ENCODE measurements at regions not wholly inside any gene's neighbourhood (a gene's known extent, or its start where the extent isn't known, plus 50 kb on each side); places are given as distances from the start of the nearest gene placed in this dataset.

GRCh38 chr21:15567191-15567590, 162.6 kb upstream of the USP25 start:
- BruUV-seq (replicated peaks) = no TSS peak
- DNase-seq = no peak
- intact Hi-C loops (cut with micrococcal nuclease) = no loop called here
- H3F3A ChIP-seq (ENCODE audit: low read length, unreplicated experiment) = no peaks in the 10 kb centered on the region
- no peaks in the 10 kb centered on the region for H3K27me3 ChIP-seq (ENCODE audit: low read length)
- no peaks in the 10 kb centered on the region for H3K4me1 ChIP-seq (ENCODE audit: insufficient read depth, low read length)
- H3K36me3 ChIP-seq (ENCODE audit: low read depth, low read length) = no peaks in the 10 kb centered on the region
- no peak for TF ChIP-seq EZH2phosphoT487 (IDR thresholded peaks at IDR 0.05; ENCODE audit: borderline replicate concordance, low read length)
- TF ChIP-seq, protein P1, sequence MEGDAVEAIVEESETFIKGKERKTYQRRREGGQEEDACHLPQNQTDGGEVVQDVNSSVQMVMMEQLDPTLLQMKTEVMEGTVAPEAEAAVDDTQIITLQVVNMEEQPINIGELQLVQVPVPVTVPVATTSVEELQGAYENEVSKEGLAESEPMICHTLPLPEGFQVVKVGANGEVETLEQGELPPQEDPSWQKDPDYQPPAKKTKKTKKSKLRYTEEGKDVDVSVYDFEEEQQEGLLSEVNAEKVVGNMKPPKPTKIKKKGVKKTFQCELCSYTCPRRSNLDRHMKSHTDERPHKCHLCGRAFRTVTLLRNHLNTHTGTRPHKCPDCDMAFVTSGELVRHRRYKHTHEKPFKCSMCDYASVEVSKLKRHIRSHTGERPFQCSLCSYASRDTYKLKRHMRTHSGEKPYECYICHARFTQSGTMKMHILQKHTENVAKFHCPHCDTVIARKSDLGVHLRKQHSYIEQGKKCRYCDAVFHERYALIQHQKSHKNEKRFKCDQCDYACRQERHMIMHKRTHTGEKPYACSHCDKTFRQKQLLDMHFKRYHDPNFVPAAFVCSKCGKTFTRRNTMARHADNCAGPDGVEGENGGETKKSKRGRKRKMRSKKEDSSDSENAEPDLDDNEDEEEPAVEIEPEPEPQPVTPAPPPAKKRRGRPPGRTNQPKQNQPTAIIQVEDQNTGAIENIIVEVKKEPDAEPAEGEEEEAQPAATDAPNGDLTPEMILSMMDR (conservative IDR thresholded peaks at IDR 0.05; ENCODE audit: low read depth, low read length) = no peak
- TF ChIP-seq EZH2 (IDR thresholded peaks at IDR 0.05; ENCODE audit: low read length, unreplicated experiment) = no peak
- no peak overlapping the region for H3K4me3 ChIP-seq (ENCODE audit: low read length)
- H3K9me2 ChIP-seq (replicated peaks; ENCODE audit: low read length) = no peaks in the 10 kb centered on the region
- ChIA-PET POLR2A (ENCODE audit: unreplicated experiment) (no interaction called here), CTCF (no interaction called here)
- no peak overlapping the region for H2AFZ ChIP-seq (ENCODE audit: low read length)
- H3K9me3 ChIP-seq (ENCODE audit: low read length) = no peaks in the 10 kb centered on the region
- H4K20me1 ChIP-seq (ENCODE audit: low read length) = no peaks in the 10 kb centered on the region
- no peak overlapping the region for H3K4me2 ChIP-seq (ENCODE audit: low read length)
- H3K9ac ChIP-seq (ENCODE audit: low read length) = no peak overlapping the region
- no peak for ATAC-seq
- H3K79me2 ChIP-seq (ENCODE audit: low read length) = no peaks in the 10 kb centered on the region
- no peak overlapping the region for H3K27ac ChIP-seq (ENCODE audit: low read length)

GRCh38 chr21:15568516-15568915, 161.3 kb upstream of the USP25 start:
- Histone ChIP-seq H3K27me3 (ENCODE audit: low read length) (no peaks in the 10 kb centered on the region), H4K20me1 (ENCODE audit: low read length) (no peaks in the 10 kb centered on the region), H2AFZ (ENCODE audit: low read length) (no peak overlapping the region), H3F3A (ENCODE audit: low read length, unreplicated experiment) (no peaks in the 10 kb centered on the region), H3K4me1 (ENCODE audit: insufficient read depth, low read length) (no peaks in the 10 kb centered on the region), H3K9me3 (ENCODE audit: low read length) (no peaks in the 10 kb centered on the region), H3K9ac (ENCODE audit: low read length) (no peak overlapping the region), H3K9me2 (replicated peaks; ENCODE audit: low read length) (no peaks in the 10 kb centered on the region), H3K4me2 (ENCODE audit: low read length) (no peak overlapping the region), H3K79me2 (ENCODE audit: low read length) (no peaks in the 10 kb centered on the region), H3K36me3 (ENCODE audit: low read depth, low read length) (no peaks in the 10 kb centered on the region), H3K27ac (ENCODE audit: low read length) (no peak overlapping the region), H3K4me3 (ENCODE audit: low read length) (no peak overlapping the region)
- ATAC-seq (no peak), DNase-seq (no peak)
- BruUV-seq (replicated peaks) = no TSS peak
- ChIA-PET CTCF (no interaction called here), POLR2A (ENCODE audit: unreplicated experiment) (no interaction called here)
- TF ChIP-seq EZH2 (IDR thresholded peaks at IDR 0.05; ENCODE audit: low read length, unreplicated experiment) = no peak
- intact Hi-C loops (cut with micrococcal nuclease) = no loop called here

- no peak overlapping the region for H3K4me3 ChIP-seq (ENCODE audit: low read length)
- ATAC-seq (no peak), DNase-seq (no peak)
- no peaks in the 10 kb centered on the region for H3K27me3 ChIP-seq (ENCODE audit: low read length)
- intact Hi-C loops (cut with micrococcal nuclease) = no loop called here
- no peaks in the 10 kb centered on the region for H4K20me1 ChIP-seq (ENCODE audit: low read length)
- no peak for TF ChIP-seq EZH2phosphoT487 (IDR thresholded peaks at IDR 0.05; ENCODE audit: borderline replicate concordance, low read length)
- TF ChIP-seq, protein P1 (conservative IDR thresholded peaks at IDR 0.05; ENCODE audit: low read depth, low read length) = no peak
- TF ChIP-seq EZH2 (IDR thresholded peaks at IDR 0.05; ENCODE audit: low read length, unreplicated experiment) = no peak
- H3K4me2 ChIP-seq (ENCODE audit: low read length) = no peak overlapping the region
- H3K27ac ChIP-seq (ENCODE audit: low read length) = no peak overlapping the region
- H3K9ac ChIP-seq (ENCODE audit: low read length) = no peak overlapping the region
- ChIA-PET CTCF (no interaction called here), POLR2A (ENCODE audit: unreplicated experiment) (no interaction called here)
- peaks cover 5% of the 10 kb centered on the region for H3K4me1 ChIP-seq (ENCODE audit: insufficient read depth, low read length)
- no peaks in the 10 kb centered on the region for H3K36me3 ChIP-seq (ENCODE audit: low read depth, low read length)
- H2AFZ ChIP-seq (ENCODE audit: low read length) = no peak overlapping the region
- no TSS peak for BruUV-seq (replicated peaks)
- H3K9me2 ChIP-seq (replicated peaks; ENCODE audit: low read length) = no peaks in the 10 kb centered on the region
- no peaks in the 10 kb centered on the region for H3F3A ChIP-seq (ENCODE audit: low read length, unreplicated experiment)
- H3K79me2 ChIP-seq (ENCODE audit: low read length) = no peaks in the 10 kb centered on the region
- H3K9me3 ChIP-seq (ENCODE audit: low read length) = no peaks in the 10 kb centered on the region
These were observed 142.9 kb upstream of the USP25 start for GRCh38 chr21:15586752-15587427.

All from PC-3 (cell line).